K562 (cell line): ENCODE measurements at regions not wholly inside any gene's neighbourhood (a gene's known extent, or its start where the extent isn't known, plus 50 kb on each side); places are given as distances from the start of the nearest gene placed in this dataset.

Experiments used
- CREB3L1 ChIP-seq: fragments of 450-650 bp; IDR thresholded peaks from 2 replicates; pipeline ENCODE4 v1.6.1; 2014; ENCODE audit warnings: low read depth, mild to moderate bottlenecking, moderate library complexity, borderline replicate concordance
- GATAD2A ChIP-seq: fragments of 450-650 bp; IDR thresholded peaks from 2 replicates; pipeline ENCODE4 v1.6.1; 2017
- HIVEP1 ChIP-seq: fragments of 250-450 bp; sonication (Bioruptor Pico); IDR thresholded peaks from 2 replicates; pipeline ENCODE4 v1.4.0; 2020; ENCODE audit warnings: mild to moderate bottlenecking
- L3MBTL2 ChIP-seq: fragments of 450-650 bp; IDR thresholded peaks from 2 replicates; pipeline ENCODE4 v1.6.1; 2016; ENCODE audit warnings: mild to moderate bottlenecking, moderate library complexity
- NFIX ChIP-seq: fragments of 250-450 bp; sonication (Bioruptor Pico); IDR thresholded peaks from 2 replicates; pipeline ENCODE4 v1.4.0; 2020; ENCODE audit warnings: low read depth, mild to moderate bottlenecking, moderate library complexity
- PURB ChIP-seq: sonication (generic); formaldehyde crosslinking; IDR thresholded peaks from 2 replicates; pipeline ENCODE4 v1.9.0; 2021; ENCODE audit warnings: low read depth, mild to moderate bottlenecking, missing genetic modification reagents
- ZNF224 ChIP-seq: sonication (generic); formaldehyde crosslinking; IDR thresholded peaks from 2 replicates; pipeline ENCODE4 v1.8.0; 2022; ENCODE audit warnings: mild to moderate bottlenecking, missing genetic modification reagents
- ZNF668 ChIP-seq: fragments of 250-450 bp; sonication (Bioruptor Pico); IDR thresholded peaks from 2 replicates; pipeline ENCODE4 v1.8.0; 2022; ENCODE audit warnings: mild to moderate bottlenecking, inconsistent platforms
- ZNF79 ChIP-seq: fragments of 250-450 bp; sonication (Bioruptor Pico); IDR thresholded peaks from 2 replicates; pipeline ENCODE4 v1.4.0; 2020; ENCODE audit warnings: low read depth, mild to moderate bottlenecking, moderate library complexity
- TF ChIP-seq, protein P1 (sequence below), 3 experiments: fragments of 200-800 bp in 1 of 3; sonication (Bioruptor generic) in 1 of 3; sonication (generic) in 1 of 3; formaldehyde crosslinking in 1 of 3; IDR thresholded peaks; 2 replicates each; pipeline versions ENCODE4 v1.6.1 to v1.8.0; 2016 to 2022; ENCODE audit warnings: mild to moderate bottlenecking in 2 of 3, missing compliant biosample characterization in 2 of 3, missing genetic modification characterization in 2 of 3, missing genetic modification reagents in 1 of 3
- TF ChIP-seq, protein P2 (sequence below): fragments of 250-450 bp; sonication (Bioruptor Pico); IDR thresholded peaks from 2 replicates; pipeline ENCODE4 v1.8.0; 2021; ENCODE audit warnings: moderate library complexity, mild to moderate bottlenecking, inconsistent platforms

GRCh38 chr2:5173876-5174535 is 518.2 kb upstream of the SOX11 start (continued):
- TF ChIP-seq, protein P1, sequence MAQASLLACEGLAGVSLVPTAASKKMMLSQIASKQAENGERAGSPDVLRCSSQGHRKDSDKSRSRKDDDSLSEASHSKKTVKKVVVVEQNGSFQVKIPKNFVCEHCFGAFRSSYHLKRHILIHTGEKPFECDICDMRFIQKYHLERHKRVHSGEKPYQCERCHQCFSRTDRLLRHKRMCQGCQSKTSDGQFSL (CRISPR knock-in tag; IDR thresholded peaks at IDR 0.05): no peak
- TF ChIP-seq, protein P1 (tag; IDR thresholded peaks at IDR 0.05): no peak
- TF ChIP-seq CREB3L1 (no peak), ZNF668 (CRISPR knock-in tag) (no peak), NFIX (CRISPR knock-in tag) (no peak), PURB (no peak), ZNF79 (CRISPR knock-in tag) (no peak), GATAD2A (no peak), HIVEP1 (no peak), ZNF224 (no peak), L3MBTL2 (no peak)
- TF ChIP-seq, protein P2, sequence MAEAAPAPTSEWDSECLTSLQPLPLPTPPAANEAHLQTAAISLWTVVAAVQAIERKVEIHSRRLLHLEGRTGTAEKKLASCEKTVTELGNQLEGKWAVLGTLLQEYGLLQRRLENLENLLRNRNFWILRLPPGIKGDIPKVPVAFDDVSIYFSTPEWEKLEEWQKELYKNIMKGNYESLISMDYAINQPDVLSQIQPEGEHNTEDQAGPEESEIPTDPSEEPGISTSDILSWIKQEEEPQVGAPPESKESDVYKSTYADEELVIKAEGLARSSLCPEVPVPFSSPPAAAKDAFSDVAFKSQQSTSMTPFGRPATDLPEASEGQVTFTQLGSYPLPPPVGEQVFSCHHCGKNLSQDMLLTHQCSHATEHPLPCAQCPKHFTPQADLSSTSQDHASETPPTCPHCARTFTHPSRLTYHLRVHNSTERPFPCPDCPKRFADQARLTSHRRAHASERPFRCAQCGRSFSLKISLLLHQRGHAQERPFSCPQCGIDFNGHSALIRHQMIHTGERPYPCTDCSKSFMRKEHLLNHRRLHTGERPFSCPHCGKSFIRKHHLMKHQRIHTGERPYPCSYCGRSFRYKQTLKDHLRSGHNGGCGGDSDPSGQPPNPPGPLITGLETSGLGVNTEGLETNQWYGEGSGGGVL: no peak
- TF ChIP-seq, all 486 proteins: peak for 0
